Fibroblast of mammary gland (primary cell): ENCODE measurements at regions not wholly inside any gene's neighbourhood (a gene's known extent, or its start where the extent isn't known, plus 50 kb on each side); places are given as distances from the start of the nearest gene placed in this dataset.
"Not testable (repeated sequence)": the region's sequence is repeated elsewhere in the genome, so short reads cannot be mapped to it uniquely, and the experiment has no call there.

Source experiments
- DNase-seq: peaks from one replicate; pipeline ENCODE4 v3.0.0-alpha.2; 2010; ENCODE audit warnings: low read depth
- H3K4me3 ChIP-seq: 2 replicates; pipeline ENCODE4 v1.5.1; 2011; ENCODE audit warnings: low read depth, mild to moderate bottlenecking, low read length, moderate library complexity; ENCODE audit not compliant: control insufficient read depth
- CTCF ChIP-seq: conservative IDR thresholded peaks from 2 replicates; pipeline ENCODE4 v1.5.1; 2011; ENCODE audit warnings: low read depth, low read length, inconsistent platforms; ENCODE audit not compliant: control insufficient read depth, insufficient read depth

- no peak for DNase-seq
- H3K4me3 ChIP-seq = no peak overlapping the region
- TF ChIP-seq CTCF = no peak
Measured at GRCh38 chr2:236643480-236643879, 73.9 kb downstream of the ACKR3 start.

- no peak for TF ChIP-seq CTCF
- DNase-seq = no peak
- no peak overlapping the region for H3K4me3 ChIP-seq
Measured at GRCh38 chr2:236644067-236644466, 74.4 kb downstream of the ACKR3 start.

GRCh38 chr2:236644502-236644911 lies 74.9 kb downstream of the ACKR3 start:
- no peak for TF ChIP-seq CTCF
- H3K4me3 ChIP-seq = no peak overlapping the region
- no peak for DNase-seq

GRCh38 chr2:236645141-236645540 lies 75.5 kb downstream of the ACKR3 start:
- not testable (repeated sequence) for DNase-seq, H3K4me3 ChIP-seq

- no peak for TF ChIP-seq CTCF
- no peak for DNase-seq
- no peak overlapping the region for H3K4me3 ChIP-seq
Measured at GRCh38 chr2:236646441-236646840, 76.8 kb downstream of the ACKR3 start.

- no peak for TF ChIP-seq CTCF
- no peak for DNase-seq
- no peak overlapping the region for H3K4me3 ChIP-seq
Measured at GRCh38 chr2:236646871-236647270, 77.2 kb downstream of the ACKR3 start.

GRCh38 chr2:236647621-236648020 lies 78.0 kb downstream of the ACKR3 start:
- DNase-seq = no peak
- TF ChIP-seq CTCF = no peak
- no peak overlapping the region for H3K4me3 ChIP-seq
